HepG2 (cell line): ENCODE measurements at regions not wholly inside any gene's neighbourhood (a gene's known extent, or its start where the extent isn't known, plus 50 kb on each side); places are given as distances from the start of the nearest gene placed in this dataset.

Experiments used
- ATAC-seq: fragments of 200-7000 bp; cut with Tn5 transposase; 3 replicates; pipeline ENCODE4 v1.9.1; 2020; ENCODE audit warnings: mild to moderate bottlenecking, moderate library complexity
- BruUV-seq: library from RNA; stranded (reverse); fragments of 400-500 nt; replicated peaks from 2 replicates; lab custom pipeline; 2021; lab: Mats Ljungman, UMichigan
- CTCF ChIA-PET: fragments of 300-600 bp; formaldehyde crosslinking; extraction: SDS; loops from one replicate; lab custom pipeline; 2021; ENCODE audit warnings: low total read pairs, inconsistent platforms, low intra/inter-chr PET ratio; lab: Yijun Ruan, JAX
- POLR2A ChIA-PET: fragments of 350-600 bp; sonication (Branson Sonifier 250); formaldehyde crosslinking; loops from one replicate; lab custom pipeline; 2020; ENCODE audit warnings: antibody characterized with exemption, inconsistent platforms; lab: Yijun Ruan, JAX
- DNase-seq: peaks from one replicate; pipeline ENCODE4 v3.0.0-alpha.2; 2015; ENCODE audit warnings: low spot score
- FAIRE-seq: peaks from 3 replicates; lab custom pipeline; 2011; peaks lifted over from hg19 to GRCh38; lab: Jason Lieb, UNC
- H2AFZ ChIP-seq: one replicate; pipeline ENCODE4 v1.6.1; 2011; ENCODE audit warnings: low read length, inconsistent platforms
- H3K27ac ChIP-seq: fragments of 300-600 bp; 3 replicates; pipeline ENCODE4 v1.8.0; 2011; ENCODE audit warnings: mixed run types, mild to moderate bottlenecking, mixed read lengths, low read length, inconsistent platforms; ENCODE audit not compliant: insufficient read depth; ENCODE audit errors: extremely low read length
- H3K27me3 ChIP-seq, 2 experiments: fragments of 200-600 bp in 1 of 2; 2 replicates in 1 of 2; 3 replicates in 1 of 2; pipeline versions ENCODE4 v1.6.0 to v1.8.0; 2011; ENCODE audit warnings: low read length in 2 of 2, mild to moderate bottlenecking in 2 of 2, moderate library complexity in 2 of 2, inconsistent platforms in 1 of 2; ENCODE audit not compliant: insufficient read depth in 2 of 2, control insufficient read depth in 1 of 2
- H3K36me3 ChIP-seq, 2 experiments: fragments of 200-600 bp in 1 of 2; replicated peaks in 1 of 2; 2 replicates in 1 of 2; 3 replicates in 1 of 2; pipeline versions ENCODE4 v1.5.1 to v1.8.0; 2011; ENCODE audit warnings: low read length in 2 of 2, inconsistent platforms in 1 of 2; ENCODE audit not compliant: insufficient read depth in 2 of 2, control insufficient read depth in 1 of 2
- H3K4me1 ChIP-seq: 2 replicates; pipeline ENCODE4 v1.5.1; 2012; ENCODE audit warnings: low read length, inconsistent platforms; ENCODE audit not compliant: insufficient read depth
- H3K4me2 ChIP-seq: 2 replicates; pipeline ENCODE4 v1.6.0; 2011; ENCODE audit warnings: low read depth, low read length, inconsistent platforms
- H3K4me3 ChIP-seq, 3 experiments: fragments of 200-600 bp in 1 of 3; sonication (generic), shearing (Covaris generic) in 1 of 3; replicated peaks in 1 of 3; 2 replicates each; pipeline ENCODE4 v1.5.1; 2011 to 2016; ENCODE audit warnings: low read length in 3 of 3, inconsistent platforms in 2 of 3, low read depth in 2 of 3, mild to moderate bottlenecking in 2 of 3, control low read depth in 1 of 3, mixed read lengths in 1 of 3; ENCODE audit not compliant: insufficient read depth in 1 of 3
- H3K79me2 ChIP-seq: one replicate; pipeline ENCODE4 v1.6.1; 2011; ENCODE audit warnings: low read length, inconsistent platforms; ENCODE audit not compliant: insufficient read depth
- H3K9ac ChIP-seq: 2 replicates; pipeline ENCODE4 v1.6.0; 2011; ENCODE audit warnings: mild to moderate bottlenecking, low read depth, low read length, inconsistent platforms; ENCODE audit not compliant: insufficient read depth
- H3K9me3 ChIP-seq: 2 replicates; pipeline ENCODE4 v1.5.1; 2012; ENCODE audit warnings: mild to moderate bottlenecking, low read length
- H4K20me1 ChIP-seq: 2 replicates; pipeline ENCODE4 v1.6.0; 2011; ENCODE audit warnings: inconsistent platforms, mild to moderate bottlenecking, low read length, moderate library complexity; ENCODE audit not compliant: insufficient read depth
- DMAP1 ChIP-seq: IDR thresholded peaks from 2 replicates; pipeline ENCODE4 v1.6.1; 2016
- FOSL2 ChIP-seq: sonication (generic); formaldehyde crosslinking; IDR thresholded peaks from 2 replicates; pipeline ENCODE4 v1.4.0; 2020; ENCODE audit warnings: missing genetic modification reagents
- KLF15 ChIP-seq: sonication (generic); formaldehyde crosslinking; IDR thresholded peaks from 2 replicates; pipeline ENCODE4 v1.8.1; 2023; ENCODE audit warnings: borderline replicate concordance, mild to moderate bottlenecking, inconsistent platforms, missing genetic modification reagents, mixed read lengths
- RFX3 ChIP-seq: IDR thresholded peaks from 2 replicates; pipeline ENCODE4 v1.6.1; 2016; ENCODE audit warnings: missing biosample characterization, missing genetic modification reagents
- SIX1 ChIP-seq: sonication (generic); formaldehyde crosslinking; IDR thresholded peaks from 2 replicates; pipeline ENCODE4 v1.4.0; 2020; ENCODE audit warnings: missing genetic modification reagents, borderline replicate concordance
- SIX4 ChIP-seq: sonication (generic); formaldehyde crosslinking; IDR thresholded peaks from 2 replicates; pipeline ENCODE4 v1.4.0; 2020; ENCODE audit warnings: missing genetic modification reagents
- ZNF468 ChIP-seq: sonication (generic); formaldehyde crosslinking; IDR thresholded peaks from 2 replicates; pipeline ENCODE4 v1.8.0; 2022; ENCODE audit warnings: mild to moderate bottlenecking, moderate library complexity, missing genetic modification reagents
- ZNF569 ChIP-seq: sonication (generic); formaldehyde crosslinking; IDR thresholded peaks from 2 replicates; pipeline ENCODE4 v1.5.0; 2020; ENCODE audit warnings: mild to moderate bottlenecking, missing genetic modification reagents, moderate library complexity, borderline replicate concordance
- WGBS: methylation state at CpG from one replicate; pipeline ENCODE4 v1.1.6; 2017; ENCODE audit warnings: low lambda C conversion rate; 5-methylcytosine and 5-hydroxymethylcytosine counted together
- in situ Hi-C: cut with HindIII; loops from 2 replicates; pipeline ENCODE4 v1.10.0; 2017; ENCODE audit warnings: low pct_unique_long_range_greater_than_20kb; ENCODE audit not compliant: extremely low pct_ligation_motif_present
- intact Hi-C: fragments of 100-400 bp; cut with micrococcal nuclease; formaldehyde crosslinking; loops from one replicate; pipeline ENCODE4 v1.10.0; 2022; ENCODE audit not compliant: unreplicated experiment
- TF ChIP-seq, protein P1 (sequence below): sonication (generic); formaldehyde crosslinking; IDR thresholded peaks from 2 replicates; pipeline ENCODE4 v1.4.0; 2020; ENCODE audit warnings: mild to moderate bottlenecking, missing genetic modification reagents, borderline replicate concordance
- TF ChIP-seq, protein P2 (sequence below): sonication (generic); formaldehyde crosslinking; IDR thresholded peaks from 2 replicates; pipeline ENCODE4 v1.8.0; 2022; ENCODE audit warnings: mild to moderate bottlenecking, missing genetic modification reagents, borderline replicate concordance

DNA sequence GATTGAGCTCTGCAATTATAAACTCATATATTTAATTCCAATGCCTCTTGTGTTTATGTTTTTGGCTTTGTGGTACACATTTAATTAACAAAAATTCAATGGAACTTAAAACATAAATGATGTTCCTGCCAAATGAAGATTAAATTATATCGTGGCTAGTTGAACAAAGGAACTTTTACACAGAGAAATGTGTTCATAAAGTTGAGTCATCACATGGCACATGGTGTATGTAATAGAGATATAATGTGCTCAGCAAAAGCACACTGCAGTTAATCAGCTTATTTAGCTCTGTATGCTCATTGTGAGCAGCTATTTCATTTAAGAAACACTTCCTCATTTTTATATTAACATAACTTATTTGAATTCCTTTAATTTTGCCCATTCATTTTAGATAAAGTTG is 1295.6 kb upstream of the CITED2 start:
- Histone ChIP-seq H4K20me1 (no peaks in the 10 kb centered on the region), H3K9me3 (no peaks in the 10 kb centered on the region), H3K4me1 (no peaks in the 10 kb centered on the region), H3K4me2 (no peak overlapping the region), H3K9ac (no peak overlapping the region), H3K4me3 (no peak overlapping the region), H3K27me3 (no peaks in the 10 kb centered on the region), H2AFZ (no peak overlapping the region), H3K36me3 (no peaks in the 10 kb centered on the region), H3K79me2 (no peaks in the 10 kb centered on the region), H3K27ac (no peak overlapping the region)
- DNase-seq, result no peak
- CTCF ChIA-PET, result no interaction called here
- no TSS peak for BruUV-seq
- no peak for FAIRE-seq
- ATAC-seq, result no peak
- intact Hi-C loops (no loop called here), in situ Hi-C loops (no loop called here)
- WGBS, result 2% methylated on average over 1 of the region's 1 CpG
- TF ChIP-seq SIX4 (CRISPR knock-in tag) (no peak), RFX3 (CRISPR knock-in tag) (no peak), FOSL2 (CRISPR knock-in tag) (no peak), DMAP1 (CRISPR knock-in tag) (no peak), ZNF468 (CRISPR knock-in tag) (no peak), ZNF569 (CRISPR knock-in tag) (no peak), SIX1 (CRISPR knock-in tag) (no peak), KLF15 (no peak)
- TF ChIP-seq, protein P1, sequence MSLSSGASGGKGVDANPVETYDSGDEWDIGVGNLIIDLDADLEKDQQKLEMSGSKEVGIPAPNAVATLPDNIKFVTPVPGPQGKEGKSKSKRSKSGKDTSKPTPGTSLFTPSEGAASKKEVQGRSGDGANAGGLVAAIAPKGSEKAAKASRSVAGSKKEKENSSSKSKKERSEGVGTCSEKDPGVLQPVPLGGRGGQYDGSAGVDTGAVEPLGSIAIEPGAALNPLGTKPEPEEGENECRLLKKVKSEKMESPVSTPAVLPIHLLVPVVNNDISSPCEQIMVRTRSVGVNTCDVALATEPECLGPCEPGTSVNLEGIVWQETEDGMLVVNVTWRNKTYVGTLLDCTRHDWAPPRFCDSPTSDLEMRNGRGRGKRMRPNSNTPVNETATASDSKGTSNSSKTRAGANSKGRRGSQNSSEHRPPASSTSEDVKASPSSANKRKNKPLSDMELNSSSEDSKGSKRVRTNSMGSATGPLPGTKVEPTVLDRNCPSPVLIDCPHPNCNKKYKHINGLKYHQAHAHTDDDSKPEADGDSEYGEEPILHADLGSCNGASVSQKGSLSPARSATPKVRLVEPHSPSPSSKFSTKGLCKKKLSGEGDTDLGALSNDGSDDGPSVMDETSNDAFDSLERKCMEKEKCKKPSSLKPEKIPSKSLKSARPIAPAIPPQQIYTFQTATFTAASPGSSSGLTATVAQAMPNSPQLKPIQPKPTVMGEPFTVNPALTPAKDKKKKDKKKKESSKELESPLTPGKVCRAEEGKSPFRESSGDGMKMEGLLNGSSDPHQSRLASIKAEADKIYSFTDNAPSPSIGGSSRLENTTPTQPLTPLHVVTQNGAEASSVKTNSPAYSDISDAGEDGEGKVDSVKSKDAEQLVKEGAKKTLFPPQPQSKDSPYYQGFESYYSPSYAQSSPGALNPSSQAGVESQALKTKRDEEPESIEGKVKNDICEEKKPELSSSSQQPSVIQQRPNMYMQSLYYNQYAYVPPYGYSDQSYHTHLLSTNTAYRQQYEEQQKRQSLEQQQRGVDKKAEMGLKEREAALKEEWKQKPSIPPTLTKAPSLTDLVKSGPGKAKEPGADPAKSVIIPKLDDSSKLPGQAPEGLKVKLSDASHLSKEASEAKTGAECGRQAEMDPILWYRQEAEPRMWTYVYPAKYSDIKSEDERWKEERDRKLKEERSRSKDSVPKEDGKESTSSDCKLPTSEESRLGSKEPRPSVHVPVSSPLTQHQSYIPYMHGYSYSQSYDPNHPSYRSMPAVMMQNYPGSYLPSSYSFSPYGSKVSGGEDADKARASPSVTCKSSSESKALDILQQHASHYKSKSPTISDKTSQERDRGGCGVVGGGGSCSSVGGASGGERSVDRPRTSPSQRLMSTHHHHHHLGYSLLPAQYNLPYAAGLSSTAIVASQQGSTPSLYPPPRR (CRISPR knock-in tag), result no peak
- TF ChIP-seq, protein P2, sequence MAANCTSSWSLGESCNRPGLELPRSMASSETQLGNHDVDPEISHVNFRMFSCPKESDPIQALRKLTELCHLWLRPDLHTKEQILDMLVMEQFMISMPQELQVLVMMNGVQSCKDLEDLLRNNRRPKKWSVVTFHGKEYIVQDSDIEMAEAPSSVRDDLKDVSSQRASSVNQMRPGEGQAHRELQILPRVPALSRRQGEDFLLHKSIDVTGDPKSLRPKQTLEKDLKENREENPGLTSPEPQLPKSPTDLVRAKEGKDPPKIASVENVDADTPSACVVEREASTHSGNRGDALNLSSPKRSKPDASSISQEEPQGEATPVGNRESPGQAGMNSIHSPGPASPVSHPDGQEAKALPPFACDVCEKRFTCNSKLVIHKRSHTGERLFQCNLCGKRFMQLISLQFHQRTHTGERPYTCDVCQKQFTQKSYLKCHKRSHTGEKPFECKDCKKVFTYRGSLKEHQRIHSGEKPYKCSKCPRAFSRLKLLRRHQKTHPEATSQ (CRISPR knock-in tag), result no peak
- POLR2A ChIA-PET, result no interaction called here
